NCI-H82 treated with DMSO at 0.1 percent for 48 hours (cell line): ENCODE measurements at regions not wholly inside any gene's neighbourhood (a gene's known extent, or its start where the extent isn't known, plus 50 kb on each side); places are given as distances from the start of the nearest gene placed in this dataset.
"Not testable (repeated sequence)": the region's sequence is repeated elsewhere in the genome, so short reads cannot be mapped to it uniquely, and the experiment has no call there.

Source experiments
- DNase-seq: peaks from one replicate; lab custom pipeline; 2025; ENCODE audit not compliant: unreplicated experiment; lab: John Stamatoyannopoulos, UW

DNA sequence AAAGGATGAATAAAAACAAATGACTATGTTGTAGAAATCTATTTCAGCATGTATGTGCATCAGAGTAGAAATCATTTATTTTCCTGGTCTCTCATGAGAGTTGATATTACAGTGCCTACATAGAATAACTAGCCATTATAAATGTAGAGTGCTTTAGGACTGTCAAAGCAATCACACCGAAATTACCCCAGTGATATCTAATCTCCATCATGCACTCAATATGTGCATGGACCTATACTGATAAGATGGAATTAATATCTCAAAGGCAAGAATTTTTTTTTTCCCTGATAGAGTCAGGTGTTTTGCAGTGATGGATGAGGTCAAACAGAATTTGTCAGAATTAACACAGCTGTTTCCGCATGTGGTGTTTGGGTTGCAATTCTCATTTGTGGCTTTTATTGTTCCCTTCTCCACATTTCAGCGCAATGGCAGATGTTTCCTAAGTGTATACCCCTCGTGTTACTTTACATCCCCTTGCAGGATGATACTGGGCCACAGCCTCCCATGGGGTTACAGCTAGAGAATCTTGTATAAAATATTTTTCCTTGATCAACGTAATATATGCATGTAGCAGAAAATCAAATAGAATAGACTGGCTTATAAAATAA is 298.8 kb downstream of the RASEF start:
- DNase-seq, result no peak

DNA sequence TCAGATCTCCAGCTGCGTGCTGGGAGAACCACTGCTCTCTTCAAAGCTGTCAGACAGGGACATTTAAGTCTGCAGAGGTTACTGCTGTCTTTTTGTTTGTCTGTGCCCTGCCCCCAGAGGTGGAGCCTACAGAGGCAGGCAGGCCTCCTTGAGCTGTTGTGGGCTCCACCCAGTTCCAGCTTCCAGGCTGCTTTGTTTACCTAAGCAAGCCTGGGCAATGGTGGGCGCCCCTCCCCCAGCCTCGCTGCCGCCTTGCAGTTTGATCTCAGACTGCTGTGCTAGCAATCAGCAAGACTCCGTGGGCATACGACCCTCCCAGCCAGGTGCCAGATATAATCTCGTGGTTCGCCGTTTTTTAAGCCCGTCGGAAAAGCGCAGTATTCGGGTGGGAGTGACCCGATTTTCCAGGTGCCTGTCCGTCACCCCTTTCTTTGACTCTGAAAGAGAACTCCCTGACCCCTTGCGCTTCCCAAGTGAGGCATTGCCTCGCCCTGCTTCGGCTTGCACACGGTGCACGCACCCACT is 288.2 kb downstream of the RASEF start:
- DNase-seq, result not testable (repeated sequence)

- no peak for DNase-seq
Measured at GRCh38 chr9:82776508-82776907, 286.4 kb downstream of the RASEF start.

- peak; percentile 18 for DNase-seq
Measured at GRCh38 chr9:82777366-82777765, 285.6 kb downstream of the RASEF start.

DNA sequence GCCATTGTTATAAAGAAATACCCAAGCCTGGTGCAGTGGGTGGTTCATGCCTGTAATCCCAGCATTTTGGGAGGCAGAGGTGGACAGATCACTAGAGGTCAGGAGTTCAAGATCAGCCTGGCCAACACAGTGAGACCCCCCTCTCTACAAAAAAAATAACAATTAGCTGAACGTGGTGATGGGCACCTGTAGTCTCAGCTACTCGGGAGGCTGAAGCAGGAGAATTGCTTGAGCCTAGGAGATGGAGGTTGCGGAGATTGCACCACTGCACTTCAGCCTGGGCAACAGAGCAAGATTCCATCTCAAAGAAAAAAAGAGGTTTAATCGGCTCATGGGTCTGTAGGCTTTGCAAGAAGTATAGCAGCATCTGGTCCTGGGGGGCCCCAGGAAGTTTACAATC is 284.0 kb downstream of the RASEF start:
- DNase-seq, result not testable (repeated sequence)

DNA sequence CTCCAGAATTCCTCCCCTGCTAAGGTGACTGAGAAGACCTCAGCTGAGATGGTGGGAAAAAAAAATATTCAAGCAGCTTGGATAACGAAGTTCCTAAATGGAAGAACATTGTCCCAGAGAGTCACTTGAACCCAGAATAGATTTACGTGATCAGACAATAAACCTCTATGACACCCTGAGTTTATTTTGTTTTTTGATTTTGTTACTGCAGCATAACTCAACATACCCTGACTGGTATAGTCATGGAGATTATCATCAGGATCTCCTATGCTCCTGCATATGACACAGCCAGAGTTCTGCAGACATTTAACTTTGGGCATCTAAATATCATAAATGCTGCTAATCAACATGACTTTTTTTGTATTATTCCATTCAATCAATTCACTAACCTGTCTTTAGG is 282.9 kb downstream of the RASEF start:
- DNase-seq, result no peak

DNA sequence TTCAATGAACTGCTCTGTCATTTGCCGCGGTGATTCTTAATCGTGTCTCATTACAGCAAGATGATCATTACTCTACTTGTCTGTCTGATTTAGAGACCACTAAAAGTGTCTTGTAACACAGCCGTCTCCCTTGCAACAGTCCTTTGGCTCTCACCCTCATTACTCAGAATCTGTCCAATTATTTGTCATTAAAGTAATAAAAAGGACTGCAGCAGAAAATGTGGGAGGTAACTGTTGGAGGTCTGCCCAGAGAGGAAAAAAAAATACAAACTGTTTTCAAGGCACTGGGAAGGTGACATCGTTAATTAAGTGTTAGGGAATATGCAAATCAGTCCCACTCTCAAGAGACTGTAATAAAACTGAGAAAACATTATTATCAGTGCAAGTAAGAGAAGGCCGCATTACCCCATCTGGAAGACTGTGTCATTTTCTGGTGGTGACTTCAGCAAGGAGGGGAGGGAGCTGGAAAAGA is 281.0 kb downstream of the RASEF start:
- no peak for DNase-seq

GRCh38 chr9:82783045-82783444 is 279.9 kb downstream of the RASEF start:
- no peak for DNase-seq

DNA sequence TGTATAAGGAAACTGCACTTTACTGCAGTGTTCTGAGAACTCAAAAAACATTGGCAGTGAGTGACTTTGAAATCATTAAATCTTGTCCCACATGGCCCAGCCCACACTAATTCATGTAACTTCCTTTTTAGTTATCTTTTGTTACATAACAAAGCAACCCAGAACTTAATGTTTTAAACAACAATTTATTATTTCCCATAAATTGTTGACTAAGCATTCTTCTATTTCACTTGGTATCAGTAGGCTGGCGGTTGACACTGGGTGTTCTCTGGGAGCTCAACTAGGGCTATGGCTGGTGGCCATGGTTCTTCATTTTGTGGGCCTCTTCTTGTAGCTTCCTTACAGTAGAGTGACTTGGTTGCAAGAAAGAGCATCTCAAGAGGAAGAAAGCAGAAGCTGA is 278.4 kb downstream of the RASEF start:
- DNase-seq, result no peak

DNA sequence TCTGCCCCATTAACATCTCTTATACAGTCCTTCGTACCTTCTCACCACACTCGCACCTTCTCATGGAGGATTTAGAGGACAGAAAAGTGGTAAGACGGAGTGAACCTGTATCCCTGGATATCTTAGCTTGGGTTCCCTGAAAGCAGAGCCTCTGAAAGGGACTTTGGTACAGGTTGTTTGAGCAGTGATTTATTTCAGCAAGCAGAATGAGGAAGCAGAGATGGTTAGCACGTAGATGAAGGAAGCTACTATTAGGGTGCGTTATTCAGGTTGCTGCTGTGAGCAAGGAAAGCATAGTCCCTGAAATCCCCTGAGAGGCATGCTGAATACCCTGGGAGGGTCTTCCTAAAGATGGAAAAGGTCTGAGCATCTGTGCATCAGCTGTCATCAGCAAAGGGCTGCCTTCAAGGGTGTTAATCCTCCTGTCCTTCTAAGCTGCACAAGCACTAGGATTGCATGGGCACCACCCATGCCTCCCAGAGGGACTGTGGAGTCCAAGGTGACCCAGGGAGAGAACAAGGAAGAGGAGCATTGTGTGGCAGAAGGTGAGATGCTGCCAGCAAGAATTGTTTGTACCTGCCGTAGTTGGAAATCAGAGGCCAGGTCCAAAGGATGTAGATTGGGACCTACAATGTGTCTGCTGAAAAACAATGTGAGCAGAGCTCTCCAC is 273.7 kb downstream of the RASEF start:
- DNase-seq, result no peak

- no peak for DNase-seq
Measured at GRCh38 chr9:82790875-82791274, 272.1 kb downstream of the RASEF start.

DNA sequence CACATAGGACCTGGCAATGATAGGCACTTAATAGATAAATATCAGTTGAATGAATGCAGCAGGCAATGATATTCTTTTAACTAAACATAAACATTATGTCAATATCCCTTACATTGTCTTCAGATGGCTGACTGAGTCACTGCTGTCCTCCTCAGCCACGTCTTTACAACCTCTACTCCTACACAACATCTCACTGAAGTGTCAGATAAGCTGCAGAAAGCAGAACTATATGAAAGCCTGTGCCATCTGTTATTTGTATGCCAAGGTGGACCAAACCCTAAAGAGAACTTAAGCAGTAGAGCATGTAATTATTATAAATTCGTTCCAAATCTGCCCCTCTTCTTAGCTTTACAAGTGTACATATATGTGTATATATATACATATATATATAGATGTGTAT is 271.2 kb downstream of the RASEF start:
- DNase-seq, result no peak

DNA sequence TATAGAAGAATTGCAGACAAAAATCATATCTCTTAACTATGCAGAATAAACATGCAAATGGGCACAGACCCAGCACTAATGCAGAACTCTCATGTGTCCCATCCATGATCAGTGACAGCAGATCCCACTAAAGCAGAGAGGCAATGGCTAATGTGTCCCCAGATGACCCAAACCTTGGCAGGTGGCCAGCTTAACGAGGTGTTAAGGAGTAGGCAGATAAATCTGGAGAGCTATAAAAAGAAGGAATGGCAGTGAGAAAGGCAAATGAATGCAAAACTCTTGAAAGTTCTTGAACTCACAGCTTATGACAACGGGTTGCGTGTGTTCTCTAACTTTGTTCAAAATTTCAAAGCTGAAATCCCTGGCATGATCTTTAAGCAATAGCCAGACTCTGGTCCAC is 265.4 kb downstream of the RASEF start:
- peak; percentile 52 for DNase-seq

- DNase-seq, result no peak
Measured at GRCh38 chr9:82799286-82799685, 263.7 kb downstream of the RASEF start.

GRCh38 chr9:82805027-82805426 is 257.9 kb downstream of the RASEF start:
- DNase-seq, result no peak

GRCh38 chr9:82808478-82808877 is 254.5 kb downstream of the RASEF start:
- DNase-seq, result no peak

- no peak for DNase-seq
Measured at GRCh38 chr9:82810915-82811314, 252.0 kb downstream of the RASEF start.

DNA sequence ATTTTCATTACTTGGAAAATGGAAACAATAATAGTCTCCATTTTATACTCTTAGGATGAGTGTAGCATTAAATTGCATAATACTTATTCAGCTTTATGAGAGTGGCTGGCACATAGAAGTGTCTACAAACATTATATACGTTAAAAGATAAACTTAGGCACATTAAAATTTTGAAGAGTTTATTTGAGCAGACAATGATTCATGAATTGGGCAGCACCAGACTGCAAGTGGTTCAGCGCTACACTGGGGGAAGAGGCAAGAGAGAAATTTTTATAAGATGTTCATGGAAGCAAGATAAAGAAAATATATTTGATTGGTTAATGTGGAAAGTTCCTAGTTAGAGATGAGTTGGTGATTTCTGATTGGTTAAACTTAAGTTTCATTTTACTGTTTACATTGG is 243.7 kb downstream of the RASEF start:
- DNase-seq, result no peak

GRCh38 chr9:82820186-82820585 is 242.8 kb downstream of the RASEF start:
- DNase-seq, result no peak

DNA sequence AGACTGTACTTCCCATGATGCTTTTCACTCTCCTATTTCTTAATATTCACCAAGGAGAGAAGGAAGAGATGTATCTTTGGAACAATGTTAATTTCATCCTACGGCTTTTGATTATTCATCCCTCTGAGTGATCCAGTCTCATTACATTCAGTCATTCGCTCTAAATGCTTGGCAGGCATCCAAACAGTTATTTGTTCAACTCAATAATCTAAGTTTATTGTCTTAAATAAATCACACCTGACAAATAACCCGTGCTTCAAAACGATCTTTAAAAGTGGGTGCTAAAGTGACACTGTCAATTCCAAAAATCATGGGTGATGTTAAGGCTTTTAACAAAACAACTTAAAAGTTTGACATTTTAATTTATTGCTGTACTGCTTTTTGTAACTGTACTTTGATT is 233.1 kb downstream of the RASEF start:
- DNase-seq, result no peak

DNA sequence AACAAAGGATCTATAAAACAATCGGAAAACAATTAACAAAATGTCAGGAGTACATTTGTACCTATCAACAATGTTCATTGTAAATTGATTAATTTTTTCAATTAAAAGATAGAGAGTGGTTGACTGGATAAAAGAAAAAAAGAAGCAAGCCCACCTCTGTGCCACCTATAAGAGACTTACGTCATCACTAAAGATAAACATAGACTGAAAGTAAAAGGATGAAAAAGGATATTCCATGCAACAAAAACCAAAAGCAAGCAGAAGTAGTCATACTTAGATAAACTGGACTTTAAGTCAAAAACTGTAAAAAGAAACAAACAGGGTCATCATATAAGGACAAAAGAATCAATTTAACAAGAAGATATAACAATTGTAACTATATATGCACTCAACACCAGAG is 197.4 kb downstream of the RASEF start:
- no peak for DNase-seq

GRCh38 chr9:82880336-82881050 is 182.4 kb downstream of the RASEF start:
- no peak for DNase-seq
